NCI-H2227 (cell line): ENCODE measurements at regions not wholly inside any gene's neighbourhood (a gene's known extent, or its start where the extent isn't known, plus 50 kb on each side); places are given as distances from the start of the nearest gene placed in this dataset.
A peak's percentile ranks its signal among the peaks of the same experiment; 100 is the strongest.

Experiments used
- DNase-seq: peaks from one replicate; lab custom pipeline; 2025; ENCODE audit not compliant: unreplicated experiment; lab: John Stamatoyannopoulos, UW

GRCh38 chr6:23003671-23004467, 434.5 kb downstream of the HDGFL1 start:
- no peak for DNase-seq

- DNase-seq = no peak
These were observed 437.3 kb downstream of the HDGFL1 start for GRCh38 chr6:23006656-23007055.

GRCh38 chr6:23011615-23012014, 442.2 kb downstream of the HDGFL1 start:
- DNase-seq = no peak

- DNase-seq = no peak
These were observed 444.4 kb downstream of the HDGFL1 start for GRCh38 chr6:23013776-23014175.

- DNase-seq = no peak
These were observed 447.3 kb downstream of the HDGFL1 start for GRCh38 chr6:23016696-23017095.

GRCh38 chr6:23021487-23021886, 452.1 kb downstream of the HDGFL1 start:
- no peak for DNase-seq

GRCh38 chr6:23027281-23027680, 457.9 kb downstream of the HDGFL1 start:
- peak; percentile 24 for DNase-seq

GRCh38 chr6:23031986-23032385, 462.6 kb downstream of the HDGFL1 start:
- no peak for DNase-seq

- no peak for DNase-seq
These were observed 465.6 kb downstream of the HDGFL1 start for GRCh38 chr6:23034926-23035325.

- DNase-seq = no peak
These were observed 467.1 kb downstream of the HDGFL1 start for GRCh38 chr6:23036406-23036983.

GRCh38 chr6:23040899-23041298, 471.5 kb downstream of the HDGFL1 start:
- no peak for DNase-seq

GRCh38 chr6:23045280-23045679, 475.9 kb downstream of the HDGFL1 start:
- DNase-seq = no peak

GRCh38 chr6:23055523-23055922, 486.2 kb downstream of the HDGFL1 start:
- no peak for DNase-seq

- DNase-seq = no peak
These were observed 504.5 kb downstream of the HDGFL1 start for GRCh38 chr6:23073821-23074220.

GRCh38 chr6:23077772-23078171, 508.4 kb downstream of the HDGFL1 start:
- DNase-seq = no peak

- no peak for DNase-seq
These were observed 512.3 kb downstream of the HDGFL1 start for GRCh38 chr6:23081701-23082100.

- peak; percentile 8 for DNase-seq
These were observed 516.7 kb downstream of the HDGFL1 start for GRCh38 chr6:23086100-23086499.

GRCh38 chr6:23087471-23087870, 518.1 kb downstream of the HDGFL1 start:
- DNase-seq = no peak

- no peak for DNase-seq
These were observed 519.4 kb downstream of the HDGFL1 start for GRCh38 chr6:23088761-23089160.

GRCh38 chr6:23089981-23090380, 520.6 kb downstream of the HDGFL1 start:
- no peak for DNase-seq

GRCh38 chr6:23091795-23092194, 522.4 kb downstream of the HDGFL1 start:
- DNase-seq = no peak

GRCh38 chr6:23096876-23097275, 527.5 kb downstream of the HDGFL1 start:
- DNase-seq = no peak

GRCh38 chr6:23097566-23097965, 528.2 kb downstream of the HDGFL1 start:
- no peak for DNase-seq
